BLaER1 treated with 17β-estradiol and CSF1 and Interleukin-3, amounts not matched to agents 10 nM and 100 nM (cell line): ENCODE measurements at regions not wholly inside any gene's neighbourhood (a gene's known extent, or its start where the extent isn't known, plus 50 kb on each side); places are given as distances from the start of the nearest gene placed in this dataset.

Experiments used
- H3K27ac ChIP-seq, 11 experiments: shearing (Covaris generic); formaldehyde crosslinking; 2 replicates each; pipeline ENCODE4 v1.8.1; 2022
- H3K27me3 ChIP-seq, 11 experiments: shearing (Covaris generic); formaldehyde crosslinking; 2 replicates each; pipeline ENCODE4 v1.8.1; 2022
- H3K36me3 ChIP-seq, 11 experiments: shearing (Covaris generic); formaldehyde crosslinking; 2 replicates each; pipeline ENCODE4 v1.8.1; 2022
- H3K4me1 ChIP-seq, 10 experiments: shearing (Covaris generic); formaldehyde crosslinking; 2 replicates each; pipeline ENCODE4 v1.8.1; 2022
- H3K4me2 ChIP-seq, 11 experiments: shearing (Covaris generic); formaldehyde crosslinking; 2 replicates each; pipeline ENCODE4 v1.8.1; 2022
- H3K4me3 ChIP-seq, 10 experiments: shearing (Covaris generic); formaldehyde crosslinking; 2 replicates each; pipeline ENCODE4 v1.8.1; 2022
- H3K9ac ChIP-seq, 11 experiments: shearing (Covaris generic); formaldehyde crosslinking; 2 replicates each; pipeline ENCODE4 v1.8.1; 2022
- H3K9me3 ChIP-seq, 11 experiments: shearing (Covaris generic); formaldehyde crosslinking; replicated peaks in 1 of 11; 2 replicates each; pipeline ENCODE4 v1.8.1; 2022
- H4K20me1 ChIP-seq, 11 experiments: shearing (Covaris generic); formaldehyde crosslinking; 2 replicates each; pipeline ENCODE4 v1.8.1; 2022
- Cebpa-rat ChIP-seq, 11 experiments: shearing (Covaris generic); IDR thresholded peaks; 2 replicates each; pipeline ENCODE4 v1.8.1; 2022

GRCh38 chr1:239817801-239818200 lies 273.9 kb upstream of the FMN2 start:
- Histone ChIP-seq H3K36me3 (no peaks in the 10 kb centered on the region), H3K4me1 (peaks cover 0 to 22% (median 4%) of the 10 kb centered on the region in 10 experiments; a peak in 10 of 20 replicates), H3K4me2 (0 out of 22 replicates have a peak overlapping the region, but pooled peaks of 1 of the 11 experiments have one; percentile 53), H3K27ac (no peak overlapping the region), H3K27me3 (no peaks in the 10 kb centered on the region), H3K4me3 (no peak overlapping the region), H3K9me3 (no peaks in the 10 kb centered on the region), H4K20me1 (no peaks in the 10 kb centered on the region), H3K9ac (no peak overlapping the region)
- no peak for TF ChIP-seq Cebpa-rat (IDR thresholded peaks at IDR 0.05)

GRCh38 chr1:239819096-239819495 lies 272.6 kb upstream of the FMN2 start:
- H3K27ac ChIP-seq: no peak overlapping the region
- no peak for TF ChIP-seq Cebpa-rat (IDR thresholded peaks at IDR 0.05)

GRCh38 chr1:239819756-239820250 lies 271.9 kb upstream of the FMN2 start:
- H3K4me1 ChIP-seq: peaks cover 0 to 19% (median 4%) of the 10 kb centered on the region in 10 experiments; a peak in 10 of 20 replicates
- H3K36me3 ChIP-seq: no peaks in the 10 kb centered on the region
- H3K4me3 ChIP-seq: no peak overlapping the region
- no peaks in the 10 kb centered on the region for H3K27me3 ChIP-seq
- no peak for TF ChIP-seq Cebpa-rat (IDR thresholded peaks at IDR 0.05)
- H3K4me2 ChIP-seq: no peak overlapping the region
- no peaks in the 10 kb centered on the region for H3K9me3 ChIP-seq
- H3K9ac ChIP-seq: no peak overlapping the region
- H4K20me1 ChIP-seq: no peaks in the 10 kb centered on the region
- no peak overlapping the region for H3K27ac ChIP-seq

More at GRCh38 chr1:239819096-239819495, 272.6 kb upstream of the FMN2 start:
- H3K9ac ChIP-seq: no peak overlapping the region
- no peaks in the 10 kb centered on the region for H3K36me3 ChIP-seq
- H4K20me1 ChIP-seq: no peaks in the 10 kb centered on the region
- no peak overlapping the region for H3K4me2 ChIP-seq
- no peaks in the 10 kb centered on the region for H3K9me3 ChIP-seq
- no peaks in the 10 kb centered on the region for H3K27me3 ChIP-seq
- peaks cover 0 to 22% (median 4%) of the 10 kb centered on the region in 10 experiments; a peak in 10 of 20 replicates for H3K4me1 ChIP-seq
- no peak overlapping the region for H3K4me3 ChIP-seq

- no peaks in the 10 kb centered on the region for H3K36me3 ChIP-seq
- H3K27ac ChIP-seq: no peak overlapping the region
- H3K9me3 ChIP-seq: no peaks in the 10 kb centered on the region
- no peak overlapping the region for H3K4me3 ChIP-seq
- H3K27me3 ChIP-seq: no peaks in the 10 kb centered on the region
- no peaks in the 10 kb centered on the region for H3K4me1 ChIP-seq
- no peak overlapping the region for H3K9ac ChIP-seq
- no peak overlapping the region for H3K4me2 ChIP-seq
- H4K20me1 ChIP-seq: no peaks in the 10 kb centered on the region
- no peak for TF ChIP-seq Cebpa-rat (IDR thresholded peaks at IDR 0.05)
Measured at GRCh38 chr1:239823852-239824251, 267.8 kb upstream of the FMN2 start.

- H3K36me3 ChIP-seq: no peaks in the 10 kb centered on the region
Measured at GRCh38 chr1:239826211-239826610, 265.5 kb upstream of the FMN2 start.

GRCh38 chr1:239826736-239827135 lies 264.9 kb upstream of the FMN2 start:
- Histone ChIP-seq H3K27ac (no peak overlapping the region), H4K20me1 (no peaks in the 10 kb centered on the region), H3K9ac (no peak overlapping the region), H3K27me3 (no peaks in the 10 kb centered on the region), H3K4me3 (no peak overlapping the region), H3K36me3 (no peaks in the 10 kb centered on the region), H3K4me1 (peaks cover 0 to 3% (median 0%) of the 10 kb centered on the region in 10 experiments; a peak in 4 of 20 replicates), H3K4me2 (no peak overlapping the region), H3K9me3 (no peaks in the 10 kb centered on the region)
- no peak for TF ChIP-seq Cebpa-rat (IDR thresholded peaks at IDR 0.05)

More at GRCh38 chr1:239826211-239826610, 265.5 kb upstream of the FMN2 start:
- no peaks in the 10 kb centered on the region for H4K20me1 ChIP-seq
- no peak overlapping the region for H3K9ac ChIP-seq
- H3K9me3 ChIP-seq: no peaks in the 10 kb centered on the region
- no peaks in the 10 kb centered on the region for H3K27me3 ChIP-seq
- H3K4me1 ChIP-seq: no peaks in the 10 kb centered on the region
- no peak overlapping the region for H3K4me3 ChIP-seq
- H3K4me2 ChIP-seq: no peak overlapping the region
- no peak overlapping the region for H3K27ac ChIP-seq
- TF ChIP-seq Cebpa-rat (IDR thresholded peaks at IDR 0.05): no peak

GRCh38 chr1:239829535-239829934 lies 262.1 kb upstream of the FMN2 start:
- no peaks in the 10 kb centered on the region for H4K20me1 ChIP-seq
- TF ChIP-seq Cebpa-rat (IDR thresholded peaks at IDR 0.05): no peak
- H3K4me1 ChIP-seq: peaks cover 0 to 11% (median 7%) of the 10 kb centered on the region in 10 experiments; a peak in 5 of 20 replicates
- no peak overlapping the region for H3K4me2 ChIP-seq
- no peak overlapping the region for H3K27ac ChIP-seq
- H3K4me3 ChIP-seq: no peak overlapping the region
- H3K9me3 ChIP-seq: no peaks in the 10 kb centered on the region
- H3K27me3 ChIP-seq: no peaks in the 10 kb centered on the region
- H3K9ac ChIP-seq: no peak overlapping the region
- no peaks in the 10 kb centered on the region for H3K36me3 ChIP-seq

- TF ChIP-seq Cebpa-rat (IDR thresholded peaks at IDR 0.05): no peak
- H3K4me1 ChIP-seq: peaks cover 0 to 11% (median 7%) of the 10 kb centered on the region in 10 experiments; a peak in 5 of 20 replicates
- H3K27ac ChIP-seq: no peak overlapping the region
- peak overlapping the region in 5 of 11 experiments; percentile 10 to 48 (median 28); a peak in 8 of 22 replicates for H3K4me2 ChIP-seq
- H3K36me3 ChIP-seq: no peaks in the 10 kb centered on the region
- H3K4me3 ChIP-seq: no peak overlapping the region
- H3K9me3 ChIP-seq: no peaks in the 10 kb centered on the region
- no peaks in the 10 kb centered on the region for H3K27me3 ChIP-seq
- H4K20me1 ChIP-seq: no peaks in the 10 kb centered on the region
- no peak overlapping the region for H3K9ac ChIP-seq
Measured at GRCh38 chr1:239831577-239832355, 259.9 kb upstream of the FMN2 start.

- TF ChIP-seq Cebpa-rat (IDR thresholded peaks at IDR 0.05): no peak
- Histone ChIP-seq H3K27me3 (no peaks in the 10 kb centered on the region), H3K4me1 (peaks cover 0 to 11% (median 7%) of the 10 kb centered on the region in 10 experiments; a peak in 5 of 20 replicates), H4K20me1 (no peaks in the 10 kb centered on the region), H3K9me3 (no peaks in the 10 kb centered on the region), H3K4me2 (no peak overlapping the region), H3K36me3 (no peaks in the 10 kb centered on the region), H3K27ac (no peak overlapping the region), H3K4me3 (no peak overlapping the region), H3K9ac (no peak overlapping the region)
Measured at GRCh38 chr1:239833723-239834122, 258.0 kb upstream of the FMN2 start.
